T-helper 2 cell treated with Interferon-gamma antibody and Interleukin-4, amounts not matched to agents 5 μg/mL and 100 μg/mL, for 36 hours (primary cell): ENCODE measurements at regions not wholly inside any gene's neighbourhood (a gene's known extent, or its start where the extent isn't known, plus 50 kb on each side); places are given as distances from the start of the nearest gene placed in this dataset.

Experiments used
- DNase-seq: peaks from one replicate; pipeline ENCODE4 v3.0.0; 2021; ENCODE audit warnings: low spot score
- H3K27ac Mint-ChIP-seq: one replicate; pipeline ENCODE4 v1.8.0; 2021; ENCODE audit warnings: mild to moderate bottlenecking, mixed read lengths
- H3K27me3 Mint-ChIP-seq: one replicate; pipeline ENCODE4 v1.8.0; 2021; ENCODE audit warnings: low read depth, mixed read lengths
- H3K36me3 Mint-ChIP-seq: one replicate; pipeline ENCODE4 v1.8.0; 2021; ENCODE audit warnings: low read depth, mixed read lengths
- H3K4me1 Mint-ChIP-seq: one replicate; pipeline ENCODE4 v1.8.0; 2021; ENCODE audit warnings: low read depth, mixed read lengths
- H3K4me3 Mint-ChIP-seq: one replicate; pipeline ENCODE4 v1.8.0; 2022; ENCODE audit warnings: mild to moderate bottlenecking, moderate library complexity, mixed read lengths
- H3K9me3 Mint-ChIP-seq: one replicate; pipeline ENCODE4 v1.8.0; 2021; ENCODE audit warnings: mixed read lengths

GRCh38 chr5:3811116-3811515, 215.5 kb downstream of the IRX1 start:
- no peak for DNase-seq
- no peaks in the 10 kb centered on the region for H3K4me1 Mint-ChIP-seq
- no peak overlapping the region for H3K4me3 Mint-ChIP-seq
- H3K27ac Mint-ChIP-seq, result no peak overlapping the region
- H3K9me3 Mint-ChIP-seq, result peaks cover 20% of the 10 kb centered on the region
- no peaks in the 10 kb centered on the region for H3K36me3 Mint-ChIP-seq
- H3K27me3 Mint-ChIP-seq, result no peaks in the 10 kb centered on the region

GRCh38 chr5:3818624-3819023, 223.0 kb downstream of the IRX1 start:
- Mint-ChIP-seq H3K36me3 (no peaks in the 10 kb centered on the region), H3K27ac (no peak overlapping the region), H3K4me3 (no peak overlapping the region), H3K27me3 (no peaks in the 10 kb centered on the region), H3K9me3 (peaks cover 14% of the 10 kb centered on the region), H3K4me1 (no peaks in the 10 kb centered on the region)
- no peak for DNase-seq

GRCh38 chr5:3825531-3826451, 230.2 kb downstream of the IRX1 start:
- H3K36me3 Mint-ChIP-seq, result no peaks in the 10 kb centered on the region
- no peaks in the 10 kb centered on the region for H3K4me1 Mint-ChIP-seq
- DNase-seq, result no peak
- no peak overlapping the region for H3K4me3 Mint-ChIP-seq
- H3K27me3 Mint-ChIP-seq, result no peaks in the 10 kb centered on the region
- no peak overlapping the region for H3K27ac Mint-ChIP-seq
- peaks cover 3% of the 10 kb centered on the region for H3K9me3 Mint-ChIP-seq

GRCh38 chr5:3827624-3828023, 232.0 kb downstream of the IRX1 start:
- no peak overlapping the region for H3K4me3 Mint-ChIP-seq
- no peaks in the 10 kb centered on the region for H3K36me3 Mint-ChIP-seq
- no peaks in the 10 kb centered on the region for H3K4me1 Mint-ChIP-seq
- peaks cover 3% of the 10 kb centered on the region for H3K9me3 Mint-ChIP-seq
- DNase-seq, result no peak
- no peak overlapping the region for H3K27ac Mint-ChIP-seq
- no peaks in the 10 kb centered on the region for H3K27me3 Mint-ChIP-seq

- Mint-ChIP-seq H3K27me3 (no peaks in the 10 kb centered on the region), H3K27ac (no peak overlapping the region), H3K4me3 (no peak overlapping the region), H3K9me3 (no peaks in the 10 kb centered on the region), H3K4me1 (no peaks in the 10 kb centered on the region), H3K36me3 (no peaks in the 10 kb centered on the region)
- no peak for DNase-seq
These were observed 233.1 kb downstream of the IRX1 start for GRCh38 chr5:3828761-3829160.

- no peak overlapping the region for H3K4me3 Mint-ChIP-seq
- no peaks in the 10 kb centered on the region for H3K36me3 Mint-ChIP-seq
- H3K27me3 Mint-ChIP-seq, result no peaks in the 10 kb centered on the region
- H3K27ac Mint-ChIP-seq, result no peak overlapping the region
- no peaks in the 10 kb centered on the region for H3K4me1 Mint-ChIP-seq
- no peaks in the 10 kb centered on the region for H3K9me3 Mint-ChIP-seq
- DNase-seq, result no peak
These were observed 237.9 kb downstream of the IRX1 start for GRCh38 chr5:3833566-3833965.

- no peaks in the 10 kb centered on the region for H3K9me3 Mint-ChIP-seq
- H3K27ac Mint-ChIP-seq, result no peak overlapping the region
- H3K4me1 Mint-ChIP-seq, result no peaks in the 10 kb centered on the region
- H3K4me3 Mint-ChIP-seq, result no peak overlapping the region
- no peak for DNase-seq
- no peaks in the 10 kb centered on the region for H3K36me3 Mint-ChIP-seq
- H3K27me3 Mint-ChIP-seq, result no peaks in the 10 kb centered on the region
These were observed 240.2 kb downstream of the IRX1 start for GRCh38 chr5:3835811-3836210.

- Mint-ChIP-seq H3K27me3 (no peaks in the 10 kb centered on the region), H3K9me3 (no peaks in the 10 kb centered on the region), H3K4me1 (no peaks in the 10 kb centered on the region), H3K4me3 (no peak overlapping the region), H3K27ac (no peak overlapping the region), H3K36me3 (no peaks in the 10 kb centered on the region)
- DNase-seq, result no peak
These were observed 240.9 kb downstream of the IRX1 start for GRCh38 chr5:3836528-3836927.

GRCh38 chr5:3837506-3837905, 241.9 kb downstream of the IRX1 start:
- Mint-ChIP-seq H3K4me3 (no peak overlapping the region), H3K27me3 (no peaks in the 10 kb centered on the region), H3K36me3 (no peaks in the 10 kb centered on the region), H3K4me1 (no peaks in the 10 kb centered on the region), H3K9me3 (peaks cover 3% of the 10 kb centered on the region), H3K27ac (no peak overlapping the region)
- no peak for DNase-seq

GRCh38 chr5:3839151-3839550, 243.5 kb downstream of the IRX1 start:
- H3K4me1 Mint-ChIP-seq, result no peaks in the 10 kb centered on the region
- H3K36me3 Mint-ChIP-seq, result no peaks in the 10 kb centered on the region
- H3K4me3 Mint-ChIP-seq, result no peak overlapping the region

GRCh38 chr5:3842591-3842990, 247.0 kb downstream of the IRX1 start:
- Mint-ChIP-seq H3K9me3 (peaks cover 7% of the 10 kb centered on the region), H3K27ac (no peak overlapping the region), H3K36me3 (no peaks in the 10 kb centered on the region), H3K27me3 (no peaks in the 10 kb centered on the region), H3K4me1 (no peaks in the 10 kb centered on the region), H3K4me3 (no peak overlapping the region)
- no peak for DNase-seq

More at GRCh38 chr5:3839151-3839550, 243.5 kb downstream of the IRX1 start:
- H3K9me3 Mint-ChIP-seq, result peaks cover 3% of the 10 kb centered on the region
- no peak for DNase-seq
- no peak overlapping the region for H3K27ac Mint-ChIP-seq
- no peaks in the 10 kb centered on the region for H3K27me3 Mint-ChIP-seq

GRCh38 chr5:3843706-3844105, 248.1 kb downstream of the IRX1 start:
- Mint-ChIP-seq H3K4me3 (no peak overlapping the region), H3K4me1 (no peaks in the 10 kb centered on the region), H3K27ac (no peak overlapping the region), H3K9me3 (peaks cover 7% of the 10 kb centered on the region), H3K27me3 (no peaks in the 10 kb centered on the region), H3K36me3 (no peaks in the 10 kb centered on the region)
- no peak for DNase-seq

GRCh38 chr5:3844266-3844665, 248.6 kb downstream of the IRX1 start:
- no peak overlapping the region for H3K4me3 Mint-ChIP-seq
- no peak for DNase-seq
- no peaks in the 10 kb centered on the region for H3K36me3 Mint-ChIP-seq
- H3K27ac Mint-ChIP-seq, result no peak overlapping the region
- no peaks in the 10 kb centered on the region for H3K27me3 Mint-ChIP-seq
- H3K4me1 Mint-ChIP-seq, result no peaks in the 10 kb centered on the region
- peaks cover 7% of the 10 kb centered on the region for H3K9me3 Mint-ChIP-seq

GRCh38 chr5:3845230-3845629, 249.6 kb downstream of the IRX1 start:
- Mint-ChIP-seq H3K27me3 (no peaks in the 10 kb centered on the region), H3K36me3 (no peaks in the 10 kb centered on the region), H3K9me3 (peaks cover 7% of the 10 kb centered on the region), H3K27ac (no peak overlapping the region), H3K4me1 (no peaks in the 10 kb centered on the region), H3K4me3 (no peak overlapping the region)
- no peak for DNase-seq
